ENCODE measurements at regions not wholly inside any gene's neighbourhood (a gene's known extent, or its start where the extent isn't known, plus 50 kb on each side); places are given as distances from the start of the nearest gene placed in this dataset.

DNA sequence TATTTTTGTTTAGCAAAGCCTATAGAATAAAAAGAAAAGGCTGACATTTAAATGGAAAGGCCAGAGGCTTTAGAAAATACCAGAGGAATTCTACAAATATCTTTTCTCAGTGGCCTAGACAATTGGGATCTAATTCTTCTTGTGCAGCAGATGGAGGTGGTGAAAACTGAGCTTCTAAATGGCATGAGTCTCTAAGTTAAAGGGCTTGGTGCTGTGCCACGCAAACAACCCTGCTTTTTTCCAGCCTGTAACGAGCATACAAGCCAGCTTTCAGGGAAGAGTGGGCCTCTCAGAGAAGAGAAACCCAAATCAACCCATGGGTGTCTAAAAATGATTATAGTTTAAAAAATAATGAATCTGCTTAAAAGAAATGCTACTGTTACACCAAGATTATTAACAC is 237.9 kb upstream of the NAV3 start:
- intact Hi-C loops (cut with DNase I, micrococcal nuclease): no loop called here
- ATAC-seq (no peak), DNase-seq (no peak)

DNA sequence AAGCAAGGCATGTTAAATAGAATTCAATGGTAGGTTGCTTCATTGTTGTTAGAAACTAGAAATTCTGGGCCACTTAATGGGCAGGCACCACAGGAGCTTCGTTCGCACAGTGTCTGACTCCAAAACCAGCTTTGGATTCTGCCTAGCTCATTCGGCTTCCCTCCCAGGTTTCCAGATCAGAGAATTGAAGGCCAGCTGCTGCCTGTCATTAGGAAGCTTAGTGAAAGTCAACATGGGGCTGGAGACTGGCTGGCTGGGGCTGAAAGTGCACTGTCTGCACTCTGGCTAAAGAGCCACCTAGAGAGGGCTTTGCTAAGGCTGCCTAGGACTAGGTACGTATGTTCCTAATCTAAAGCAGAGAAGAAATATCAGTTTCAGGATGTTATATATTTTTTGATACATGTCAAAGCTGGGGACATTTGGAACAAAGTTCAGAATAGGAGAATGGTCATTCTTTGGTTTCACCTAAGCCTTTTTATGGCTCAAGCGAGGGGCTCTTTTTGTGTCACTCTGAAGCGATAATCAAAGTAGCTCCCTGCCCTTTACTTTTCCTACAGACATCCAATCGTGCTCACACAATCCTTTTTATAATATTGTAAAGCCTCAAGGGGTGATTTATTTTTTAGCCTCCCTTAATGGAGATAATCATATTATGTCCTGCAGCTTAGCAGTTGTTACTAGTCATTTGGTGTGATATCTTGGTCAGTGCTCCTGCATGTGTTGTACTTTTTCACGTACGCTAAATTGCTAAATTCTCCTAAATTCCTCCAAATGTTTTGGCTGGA is 238.5 kb upstream of the NAV3 start:
- DNase-seq: no peak
- intact Hi-C loops (cut with DNase I, micrococcal nuclease): no loop called here

DNA sequence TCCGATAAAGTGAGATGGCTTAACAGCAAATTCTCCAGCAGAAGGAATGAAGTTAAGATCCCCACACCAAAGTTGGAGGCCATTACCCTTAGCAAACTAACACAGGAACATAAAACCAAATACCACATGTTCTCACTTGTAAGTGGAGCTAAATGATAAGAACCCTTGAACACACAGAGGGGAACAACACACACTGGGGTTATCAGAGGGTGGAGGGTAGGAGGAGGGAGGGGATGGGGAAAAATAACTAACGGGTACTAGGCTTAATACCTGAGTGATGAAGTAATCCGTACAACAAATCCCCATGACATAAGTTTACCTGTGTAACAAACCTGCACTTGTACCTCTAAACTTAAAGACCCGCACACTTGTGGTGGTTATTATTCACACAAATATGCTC is 240.4 kb upstream of the NAV3 start:
- ATAC-seq (no peak), DNase-seq (no peak)
- intact Hi-C loops (cut with DNase I, micrococcal nuclease): no loop called here

More for the DNA sequence above, 238.5 kb upstream of the NAV3 start:
- ATAC-seq: no peak

DNA sequence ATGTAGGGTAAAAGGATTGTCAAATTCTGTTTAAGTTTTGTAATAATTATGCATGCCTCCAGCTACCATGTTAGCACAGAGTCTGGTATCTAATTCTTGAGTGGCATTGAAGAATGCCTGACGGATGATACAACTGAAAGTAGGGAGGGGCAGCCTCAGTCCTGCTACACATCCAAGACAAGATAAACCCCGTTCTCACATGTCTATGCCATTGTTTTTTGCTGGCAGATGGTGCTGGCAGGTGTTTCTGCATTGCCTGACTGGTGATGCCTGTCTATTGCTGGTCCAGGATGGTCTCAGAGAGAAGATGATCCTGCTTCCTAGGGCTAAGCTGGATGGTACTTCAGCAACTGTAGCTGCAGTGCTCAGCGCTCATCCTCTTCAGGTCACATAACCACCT is 245.8 kb upstream of the NAV3 start:
- no peak for DNase-seq
- ATAC-seq: no peak
- intact Hi-C loops (cut with DNase I, micrococcal nuclease): no loop called here

DNA sequence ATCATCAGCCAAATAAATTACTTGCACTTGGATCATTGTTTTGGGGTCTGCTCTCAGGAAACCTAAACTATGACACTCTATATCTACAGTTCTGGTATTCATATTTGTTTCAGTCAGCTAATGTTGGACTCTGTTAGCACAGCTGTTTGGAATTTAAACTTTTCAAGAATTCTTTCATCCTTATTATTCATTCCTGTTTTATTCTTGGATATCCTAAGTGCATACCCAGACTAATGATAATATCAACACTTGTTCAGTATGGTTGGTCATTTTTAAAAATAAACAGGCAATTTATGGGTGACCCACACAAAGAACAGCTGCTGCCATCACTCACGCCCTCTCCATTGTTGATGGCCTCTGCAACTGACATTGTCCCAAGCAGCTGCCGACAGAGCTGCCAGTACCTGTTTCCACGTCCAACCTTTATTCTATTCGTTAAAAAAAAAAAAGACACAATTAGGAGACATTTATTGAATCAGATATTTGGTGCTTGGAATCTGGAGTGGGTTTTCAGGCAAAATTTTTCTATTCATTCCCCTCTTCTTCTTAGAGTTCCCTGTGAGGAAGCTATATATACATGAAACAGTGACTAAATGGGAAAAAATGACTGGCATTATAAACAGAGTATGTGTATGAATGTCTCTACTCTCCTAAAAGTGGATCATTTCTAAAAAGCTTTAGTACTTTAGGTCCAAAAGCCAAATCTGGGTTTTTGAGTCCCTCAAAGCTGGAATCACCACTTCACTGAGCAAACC is 252.1 kb upstream of the NAV3 start:
- intact Hi-C loops (cut with DNase I, micrococcal nuclease): no loop called here
- ATAC-seq: no peak
- DNase-seq: no peak

DNA sequence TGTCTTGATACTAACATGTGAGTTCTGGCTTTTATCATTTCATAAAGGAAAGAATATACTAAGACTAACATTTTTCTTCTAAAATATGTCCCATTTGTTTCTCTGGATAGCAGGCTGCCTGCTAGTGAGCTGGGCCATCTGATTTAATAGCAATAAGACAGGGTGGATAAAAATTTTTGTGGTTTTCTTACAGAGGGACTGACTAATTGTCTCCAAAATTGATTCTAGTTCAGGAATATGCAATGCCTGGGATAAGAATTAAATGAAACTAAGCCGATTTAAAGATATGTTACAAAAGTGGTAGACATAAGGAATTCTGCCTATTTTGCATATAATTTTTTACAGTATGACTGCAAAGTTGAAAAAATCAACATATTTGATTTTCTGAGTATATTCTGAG is 252.9 kb upstream of the NAV3 start:
- intact Hi-C loops (cut with DNase I, micrococcal nuclease): no loop called here
- DNase-seq (no peak), ATAC-seq (no peak)

DNA sequence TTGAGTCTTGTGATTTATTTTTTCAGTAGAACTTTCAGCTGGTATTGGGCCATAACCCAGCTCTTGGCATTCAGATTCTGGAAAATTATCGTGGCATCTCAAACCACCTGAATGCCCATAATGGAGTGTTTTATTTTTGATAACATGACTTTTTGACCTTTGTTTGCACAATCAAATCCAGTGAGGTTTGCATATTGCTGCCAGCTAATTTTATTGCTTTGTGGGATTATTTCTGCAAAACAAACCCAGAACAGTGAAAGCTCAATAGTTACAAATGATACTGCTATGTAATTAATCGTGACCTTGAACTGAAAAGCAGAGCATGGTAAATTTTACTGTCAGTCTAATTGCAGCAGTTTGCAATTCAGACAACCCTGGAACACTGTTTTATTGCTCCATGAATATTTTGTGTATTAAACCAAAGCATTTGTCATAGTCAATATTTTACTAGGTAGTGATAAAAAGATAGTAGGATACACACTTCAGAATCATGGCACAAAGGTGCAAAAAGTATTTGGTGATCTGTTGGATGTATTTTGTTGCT is 255.2 kb upstream of the NAV3 start:
- ATAC-seq (no peak), DNase-seq (no peak)
- intact Hi-C loops (cut with DNase I, micrococcal nuclease): no loop called here

DNA sequence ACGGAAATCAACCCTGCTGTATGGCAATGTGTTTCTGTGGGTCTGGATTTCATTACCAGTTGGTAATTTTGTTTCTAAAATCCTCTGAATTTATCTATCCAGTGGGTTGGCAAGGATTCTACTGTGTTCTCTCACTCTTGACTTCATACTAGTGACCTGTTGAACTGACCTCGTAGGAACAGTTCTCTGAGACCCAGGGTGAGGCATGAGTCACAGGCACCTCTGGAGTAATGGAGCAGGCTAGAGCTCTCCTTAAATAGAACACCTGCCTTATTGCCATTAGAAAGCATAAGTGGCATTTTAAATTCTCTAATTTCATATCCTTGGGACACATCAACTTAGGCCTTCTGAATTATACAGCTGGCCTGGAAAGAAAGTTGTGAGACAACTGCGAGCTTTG is 258.3 kb upstream of the NAV3 start:
- DNase-seq (no peak), ATAC-seq (no peak)
- intact Hi-C loops (cut with DNase I, micrococcal nuclease): no loop called here

DNA sequence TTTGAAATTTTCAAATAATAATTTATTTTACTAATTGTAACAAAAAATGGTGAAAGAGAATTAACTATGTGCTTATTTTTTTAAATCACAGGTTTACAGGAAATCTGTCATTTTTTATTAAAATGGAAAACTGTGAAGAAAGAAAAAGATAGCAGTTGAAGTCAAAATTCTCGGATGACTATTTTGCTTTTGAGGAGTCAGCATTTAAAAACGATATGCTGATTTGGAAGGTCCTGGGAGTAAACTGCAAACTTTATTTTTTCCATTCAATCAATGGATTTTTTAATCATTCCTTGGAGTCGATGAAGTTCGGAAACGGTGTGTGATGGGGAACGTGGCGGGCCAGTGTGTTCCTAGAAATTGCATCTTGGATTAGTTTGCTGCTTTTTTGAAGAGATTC is 258.9 kb upstream of the NAV3 start:
- ATAC-seq (no peak), DNase-seq (no peak)
- intact Hi-C loops (cut with DNase I, micrococcal nuclease): no loop called here

DNA sequence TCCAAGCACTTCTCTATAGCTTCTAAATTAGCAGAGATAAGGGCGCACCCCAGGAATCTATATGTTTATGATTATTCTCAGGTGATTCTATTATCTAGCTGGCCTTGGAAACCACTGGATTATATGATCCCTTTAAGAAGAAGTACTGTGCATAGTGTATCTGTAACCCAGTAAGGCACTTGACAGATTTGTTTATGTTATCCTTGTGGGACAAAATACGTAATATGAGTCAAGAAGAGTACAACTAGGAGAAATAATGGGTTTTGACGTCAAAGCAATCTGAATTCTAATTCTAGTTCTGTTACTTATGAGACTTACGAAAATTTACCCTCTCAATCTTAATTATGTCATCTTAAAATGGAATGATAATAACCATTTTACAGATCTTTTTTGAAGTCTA is 259.6 kb upstream of the NAV3 start:
- DNase-seq (no peak), ATAC-seq (no peak)
- intact Hi-C loops (cut with DNase I, micrococcal nuclease): no loop called here

DNA sequence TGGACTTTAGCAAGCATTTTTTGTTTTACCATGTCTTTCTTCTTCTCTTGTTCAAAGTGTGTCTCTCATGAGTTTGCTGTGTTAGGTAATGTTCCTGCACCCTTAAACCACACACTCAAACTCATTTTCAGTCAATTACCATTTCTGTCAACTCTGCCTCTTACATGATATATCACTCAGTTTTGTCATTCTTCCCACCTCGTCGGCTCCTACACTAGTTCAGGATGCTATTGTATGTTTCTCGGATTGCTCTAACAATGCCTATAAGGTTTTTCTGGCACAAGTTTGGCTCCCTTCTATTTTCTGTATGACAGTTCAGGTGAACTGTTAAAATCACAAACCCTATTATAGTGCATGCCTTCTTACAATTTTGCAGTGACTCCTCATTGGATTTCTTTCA is 260.8 kb upstream of the NAV3 start:
- no peak for ATAC-seq
- intact Hi-C loops (cut with DNase I, micrococcal nuclease): no loop called here
- DNase-seq: no peak

DNA sequence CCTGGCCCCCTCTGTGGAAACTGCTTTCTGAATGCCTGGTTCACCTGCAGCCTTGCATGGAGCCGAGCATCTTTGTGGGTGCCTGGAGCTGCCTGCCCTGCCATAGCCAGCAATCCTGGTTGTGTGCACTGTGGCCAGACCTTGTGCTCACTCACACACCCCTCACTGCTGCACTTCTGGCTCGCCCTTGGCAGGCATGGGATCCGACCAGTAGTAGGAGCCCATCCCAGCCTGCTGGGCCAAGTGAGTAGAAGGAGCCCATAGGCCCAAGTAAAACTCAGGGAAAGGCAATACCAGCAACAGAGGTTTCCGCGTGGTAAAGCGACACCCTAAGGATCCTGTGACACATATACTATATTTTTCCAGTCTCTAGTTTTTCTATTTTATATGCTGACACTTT is 270.0 kb upstream of the NAV3 start:
- no peak for DNase-seq
- no peak for ATAC-seq
- intact Hi-C loops (cut with DNase I, micrococcal nuclease): no loop called here

DNA sequence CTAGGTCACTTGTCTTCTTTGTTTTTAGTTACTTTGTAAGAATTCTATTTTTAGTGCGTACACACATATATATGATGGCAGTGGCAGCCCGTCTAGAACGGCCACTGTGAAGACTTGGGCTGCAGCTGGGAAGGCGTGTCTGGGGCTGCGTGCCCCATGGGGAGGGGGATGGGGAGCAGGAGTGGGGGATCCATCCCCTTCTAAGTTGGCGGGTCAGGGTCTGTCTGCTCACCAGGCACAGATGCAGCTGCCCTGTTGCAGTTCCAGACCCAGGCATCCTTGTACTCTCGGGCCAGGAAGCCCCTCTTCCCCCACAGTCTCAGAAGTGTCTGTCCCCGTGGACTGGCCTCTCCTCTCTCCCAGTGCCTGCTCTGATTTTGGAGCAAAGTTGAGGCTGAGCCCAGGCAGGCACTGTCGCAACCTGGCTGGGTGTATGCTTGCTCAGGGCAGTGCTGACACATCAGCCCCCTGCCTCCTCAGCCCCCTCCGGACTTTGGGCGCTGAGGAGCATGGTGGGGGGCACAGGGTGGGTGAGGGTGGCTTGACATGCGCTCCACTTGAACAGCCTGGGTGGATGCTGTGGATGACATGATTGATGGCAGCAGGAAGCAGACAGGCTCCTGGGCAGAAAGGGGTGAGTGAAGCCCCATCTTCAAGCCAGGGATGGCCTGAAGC is 271.2 kb upstream of the NAV3 start:
- intact Hi-C loops (cut with DNase I, micrococcal nuclease): no loop called here
- DNase-seq (no peak), ATAC-seq (no peak)

DNA sequence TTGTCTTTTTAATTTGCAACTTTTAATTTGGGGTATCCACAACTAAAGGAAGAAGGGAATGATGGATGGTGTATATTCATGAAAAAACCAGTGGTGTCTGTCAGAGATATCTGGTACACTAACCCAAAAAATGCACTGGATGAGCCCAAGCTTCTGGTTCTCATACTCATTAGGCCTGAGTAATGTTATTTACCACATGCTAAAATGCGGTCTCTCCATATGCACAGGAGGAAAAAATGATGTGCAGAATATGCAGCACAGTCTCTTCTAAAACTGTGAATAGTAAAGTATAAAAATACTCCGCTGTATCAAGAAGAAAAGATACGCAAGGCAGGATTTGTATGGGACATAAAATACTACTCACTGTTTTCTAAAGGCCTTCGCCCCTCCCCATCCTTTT is 275.6 kb upstream of the NAV3 start:
- intact Hi-C loops (cut with DNase I, micrococcal nuclease): no loop called here
- no peak for ATAC-seq
- DNase-seq: no peak

DNA sequence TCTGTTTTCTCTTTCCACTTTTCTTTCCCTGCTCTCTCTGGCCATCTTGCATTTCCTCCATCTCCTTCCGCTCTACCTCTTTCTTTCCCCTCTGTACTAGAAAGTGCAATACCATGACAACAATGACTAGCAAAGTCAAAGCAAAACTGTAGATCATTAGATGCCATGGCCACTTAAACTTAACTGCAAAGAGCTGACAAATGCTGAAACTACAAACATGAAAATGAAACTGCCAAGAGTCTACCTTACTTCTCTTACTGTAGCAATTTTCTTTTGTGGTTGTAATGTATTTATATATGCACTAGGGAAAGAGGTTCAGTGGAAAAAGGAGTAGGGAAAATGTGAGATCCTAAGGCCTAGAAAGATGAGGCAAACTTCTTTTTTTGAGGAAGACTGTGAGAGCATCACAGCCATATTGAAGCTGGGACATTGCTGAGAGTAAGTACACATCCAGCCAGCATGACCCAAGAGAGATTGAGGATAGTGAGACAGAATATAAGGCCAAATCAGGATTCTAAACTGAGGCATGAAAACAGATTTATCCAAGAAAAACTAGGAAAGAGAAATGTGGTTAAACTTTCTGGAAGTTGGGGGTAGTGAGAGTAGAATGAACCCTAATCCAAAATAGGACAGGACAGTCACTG is 276.6 kb upstream of the NAV3 start:
- intact Hi-C loops (cut with DNase I, micrococcal nuclease): no loop called here
- DNase-seq (no peak), ATAC-seq (no peak)

DNA sequence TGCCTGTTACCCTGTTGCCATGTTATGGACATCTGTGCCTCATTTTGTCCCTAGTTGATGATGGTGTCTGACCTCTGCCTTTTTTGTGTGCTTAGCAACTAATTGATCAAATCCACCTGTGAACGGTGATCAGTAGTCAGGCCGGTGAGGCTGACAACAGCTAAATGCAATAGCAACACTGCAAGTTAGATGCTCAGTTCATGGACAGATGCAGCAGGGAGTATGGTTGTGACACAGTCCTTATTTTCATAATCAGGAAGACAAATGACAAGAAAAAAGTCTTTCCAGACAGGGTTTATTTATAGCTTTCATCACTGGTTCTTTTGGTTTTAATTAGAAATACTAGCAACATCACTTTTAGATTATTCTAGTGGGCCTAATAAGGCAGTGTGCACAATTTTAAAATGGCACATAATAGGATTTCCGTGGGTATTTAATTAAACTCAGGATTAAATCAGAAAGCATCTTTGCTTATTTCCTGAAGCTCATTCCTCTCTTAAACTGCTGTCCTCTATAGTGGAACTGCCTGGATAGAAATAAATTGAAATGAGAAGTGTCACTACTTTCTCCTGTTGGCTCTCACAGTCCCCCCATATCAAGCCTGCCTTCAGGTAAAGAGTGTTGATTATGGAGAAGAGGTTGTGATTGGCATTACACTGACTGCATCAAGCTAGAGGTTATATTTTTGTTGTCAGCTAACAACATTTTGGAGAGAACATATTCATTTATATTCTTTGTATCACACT is 281.1 kb upstream of the NAV3 start:
- ATAC-seq (no peak), DNase-seq (no peak)
- intact Hi-C loops (cut with DNase I, micrococcal nuclease): no loop called here

DNA sequence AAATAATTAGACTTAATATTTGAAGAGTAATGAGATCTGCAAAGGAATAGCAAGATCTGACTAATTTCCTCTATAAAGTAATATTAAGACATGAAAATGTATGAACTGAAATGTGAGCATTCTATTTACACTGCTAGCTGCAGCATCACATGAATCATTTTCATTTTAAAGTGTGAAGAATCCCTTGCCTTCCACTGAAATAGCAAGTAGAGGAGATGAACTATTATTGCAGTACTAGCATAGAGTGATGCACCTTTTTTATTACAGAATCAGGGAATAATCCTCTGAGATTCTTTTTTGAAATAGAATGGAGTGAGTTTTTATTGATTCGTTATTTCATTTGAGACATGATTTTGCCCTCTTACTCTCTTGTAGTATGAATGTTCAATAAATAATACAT is 281.9 kb upstream of the NAV3 start:
- intact Hi-C loops (cut with DNase I, micrococcal nuclease): no loop called here

DNA sequence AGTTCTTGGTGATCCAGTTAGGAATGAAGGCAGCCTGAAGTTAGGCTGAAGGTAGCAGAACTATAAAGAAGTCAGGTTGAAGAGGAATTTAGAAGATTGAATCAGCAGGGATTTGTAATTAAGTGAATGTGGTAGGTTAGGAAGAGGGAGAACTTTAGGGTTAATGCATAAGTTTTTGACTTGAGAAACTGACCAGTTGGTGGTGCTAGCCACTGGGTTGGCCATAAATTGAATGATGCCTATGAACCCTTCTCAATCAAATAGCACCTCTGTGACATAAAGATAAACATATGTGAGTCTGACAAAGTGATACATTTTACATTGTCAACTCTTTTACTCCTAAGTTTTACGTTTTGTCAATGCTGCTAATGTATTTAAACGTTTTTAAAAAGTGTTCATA is 290.6 kb upstream of the NAV3 start:
- ATAC-seq (no peak), DNase-seq (no peak)
- intact Hi-C loops (cut with DNase I, micrococcal nuclease): no loop called here

More for the DNA sequence above, 281.9 kb upstream of the NAV3 start:
- DNase-seq (no peak), ATAC-seq (no peak)

DNA sequence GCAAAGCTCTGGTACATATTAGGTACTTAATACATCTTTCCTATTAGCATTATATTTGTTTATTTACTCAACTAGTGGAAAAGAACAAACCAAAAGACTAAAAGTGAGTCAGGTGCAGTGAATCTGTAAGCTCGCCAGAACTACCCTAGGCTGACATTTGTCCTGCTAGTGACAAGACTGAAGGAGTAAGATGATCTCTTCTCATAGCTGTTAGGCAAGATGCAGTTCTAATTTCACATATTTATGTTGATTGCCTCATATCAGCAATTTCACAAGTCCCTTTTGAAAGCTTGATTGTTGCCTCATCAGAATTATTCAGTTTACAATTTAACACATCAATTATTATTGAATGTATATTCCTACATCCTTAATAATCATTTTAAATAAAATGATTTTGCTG is 293.0 kb upstream of the NAV3 start:
- intact Hi-C loops (cut with DNase I, micrococcal nuclease): no loop called here
- ATAC-seq: no peak
- no peak for DNase-seq
